ENCODE measurements at regions not wholly inside any gene's neighbourhood (a gene's known extent, or its start where the extent isn't known, plus 50 kb on each side); places are given as distances from the start of the nearest gene placed in this dataset.
"Not testable (repeated sequence)": the region's sequence is repeated elsewhere in the genome, so short reads cannot be mapped to it uniquely, and the experiment has no call there.

DNA sequence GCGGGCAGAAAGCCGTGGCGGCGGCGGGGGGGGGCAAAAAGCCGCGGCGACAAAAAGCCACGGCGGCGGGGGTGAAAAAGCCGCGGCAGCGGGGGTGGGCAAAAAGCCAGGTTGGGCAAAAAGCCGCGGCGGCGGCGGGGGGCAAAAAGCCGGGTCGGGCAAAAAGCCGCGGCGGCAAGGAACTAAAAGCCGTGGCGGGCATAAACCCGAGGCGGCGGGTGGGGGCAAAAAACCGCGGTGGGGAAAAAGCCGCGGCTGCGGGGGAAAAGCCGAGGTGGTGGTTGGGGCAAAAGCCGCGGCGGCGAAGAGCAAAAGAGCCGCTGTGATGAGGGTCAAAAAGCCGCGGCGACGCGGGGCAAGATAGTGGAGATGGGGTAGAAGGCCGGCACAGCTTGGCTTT, 1834.2 kb downstream of the FOXD4L5 start:
- not testable (repeated sequence) for H3K4me3 ChIP-seq (ENCODE audit: low read depth, low read length)

DNA sequence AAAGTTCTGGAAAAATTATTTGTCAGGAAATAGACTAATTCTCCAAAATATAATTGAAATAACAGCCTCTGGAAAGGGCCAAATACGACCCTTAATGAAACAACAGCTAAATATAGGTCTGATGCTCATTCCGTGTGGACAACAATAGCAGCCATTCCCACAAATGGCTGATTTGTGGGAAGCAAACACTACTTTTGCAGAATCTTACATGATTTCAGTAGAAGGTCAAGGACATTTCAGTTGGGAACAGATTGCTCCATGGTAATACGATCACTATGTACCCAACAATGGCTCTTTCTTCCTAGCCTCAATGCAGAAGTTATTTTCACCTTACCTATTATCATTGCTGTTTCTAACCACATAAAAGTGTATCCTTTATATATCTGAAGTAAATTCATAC, 1859.9 kb downstream of the FOXD4L5 start:
- DNase-seq (ENCODE audit: low read depth); H3K4me3 ChIP-seq (ENCODE audit: low read depth, low read length): not testable (repeated sequence)

More for the DNA sequence above, 1834.2 kb downstream of the FOXD4L5 start:
- not testable (repeated sequence) for DNase-seq (ENCODE audit: low read depth)

DNA sequence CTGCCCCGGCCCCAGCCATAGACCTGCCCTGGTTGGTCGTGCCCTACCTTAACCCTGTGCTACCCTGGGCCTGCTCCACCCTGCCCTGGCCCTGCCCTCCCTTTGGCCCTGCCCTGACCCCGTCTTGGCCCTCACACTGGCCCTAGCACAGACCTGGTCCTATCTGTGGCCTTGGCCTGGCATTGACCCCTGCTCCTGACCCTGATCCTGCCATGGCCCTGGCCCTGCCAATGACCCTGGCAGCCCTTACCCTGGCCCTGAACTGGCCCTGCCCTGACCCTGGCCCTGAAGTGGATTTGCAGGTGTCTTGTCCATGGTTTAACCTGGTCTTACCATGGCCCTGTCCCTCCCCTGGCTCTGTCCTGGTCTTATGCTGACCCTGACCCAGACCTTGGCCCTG, 1894.1 kb downstream of the FOXD4L5 start:
- DNase-seq (ENCODE audit: low read depth); H3K4me3 ChIP-seq (ENCODE audit: low read depth, low read length): not testable (repeated sequence)

DNA sequence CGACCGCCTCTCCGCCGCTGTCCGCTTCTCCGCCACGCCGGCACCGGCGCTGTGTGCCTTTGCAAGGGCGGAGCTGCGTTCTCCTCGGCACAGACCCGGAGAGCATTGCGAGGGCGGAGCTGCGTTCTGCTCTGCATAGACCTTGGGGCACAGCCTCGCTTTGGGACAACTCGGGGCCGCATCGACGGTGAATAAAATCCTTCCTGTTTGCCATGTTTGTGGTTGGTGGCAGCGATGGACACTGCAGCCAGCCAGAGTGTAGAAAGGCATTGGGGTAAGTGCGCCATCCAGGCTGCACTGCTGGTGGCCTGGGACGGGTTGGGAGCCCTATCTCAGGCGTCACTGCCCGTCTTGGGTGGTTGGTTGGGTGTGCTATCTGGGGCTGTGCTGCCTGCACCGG, 1899.5 kb downstream of the FOXD4L5 start:
- DNase-seq (ENCODE audit: low read depth); H3K4me3 ChIP-seq (ENCODE audit: low read depth, low read length): not testable (repeated sequence)

DNA sequence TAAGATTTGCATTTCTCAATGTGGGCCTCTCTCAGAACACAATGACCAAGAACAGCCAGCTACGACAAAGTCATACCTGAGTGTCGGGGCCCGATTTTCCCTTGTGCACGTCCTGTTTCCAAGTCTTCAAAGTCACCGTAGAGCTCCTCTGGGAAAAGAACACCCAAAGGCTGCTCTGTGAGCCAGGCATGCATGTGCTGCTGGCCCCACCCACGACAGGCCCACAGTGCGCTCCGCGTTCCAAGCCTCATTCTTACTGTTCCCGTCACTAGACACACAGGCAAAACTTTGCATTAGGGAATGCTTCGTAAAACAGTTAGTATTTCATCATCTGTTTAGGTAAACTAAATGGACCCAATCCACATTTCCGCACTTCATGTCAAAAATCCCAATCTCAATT, 1905.1 kb downstream of the FOXD4L5 start:
- H3K4me3 ChIP-seq (ENCODE audit: low read depth, low read length); DNase-seq (ENCODE audit: low read depth): not testable (repeated sequence)

DNA sequence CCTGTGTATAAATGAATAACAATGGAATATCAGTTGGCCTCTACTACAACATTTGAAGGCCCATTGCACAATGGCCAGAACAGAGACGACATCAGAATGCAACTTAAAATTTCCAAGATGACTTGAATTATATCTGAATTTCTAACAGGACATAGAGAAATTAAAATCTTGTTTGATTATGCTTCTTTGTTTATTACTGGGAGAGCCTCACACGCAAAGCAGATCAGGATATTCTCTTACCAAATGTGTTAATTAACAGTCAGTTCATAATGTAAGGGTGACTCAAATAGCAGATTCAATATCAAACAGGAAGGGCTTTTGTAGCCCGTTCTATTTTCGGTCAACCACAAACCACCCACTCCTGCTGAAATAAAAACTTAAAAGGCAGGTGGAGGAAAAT, 1930.8 kb downstream of the FOXD4L5 start:
- not testable (repeated sequence) for H3K4me3 ChIP-seq (ENCODE audit: low read depth, low read length)
- DNase-seq (ENCODE audit: low read depth) = peak; percentile 9

DNA sequence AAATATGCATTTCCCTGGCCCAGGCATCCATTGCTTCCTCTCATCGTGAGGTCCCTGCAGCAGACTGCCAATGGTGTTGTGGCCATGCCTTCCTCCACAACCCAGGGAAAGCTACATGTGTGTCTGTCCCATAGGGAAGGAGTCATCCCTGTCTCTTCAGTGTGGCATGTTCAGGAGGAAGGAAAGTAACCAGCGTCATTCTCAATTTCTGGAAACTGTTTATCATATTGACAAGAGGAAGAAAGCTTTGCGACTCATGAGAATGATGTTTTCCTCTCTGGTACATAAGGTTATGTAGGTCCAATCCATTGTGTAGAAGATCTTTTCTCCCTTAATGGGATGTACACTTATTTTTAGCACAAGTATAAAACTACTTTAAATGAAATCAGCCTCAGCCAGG, 1937.7 kb downstream of the FOXD4L5 start:
- H3K4me3 ChIP-seq (ENCODE audit: low read depth, low read length); DNase-seq (ENCODE audit: low read depth): not testable (repeated sequence)

DNA sequence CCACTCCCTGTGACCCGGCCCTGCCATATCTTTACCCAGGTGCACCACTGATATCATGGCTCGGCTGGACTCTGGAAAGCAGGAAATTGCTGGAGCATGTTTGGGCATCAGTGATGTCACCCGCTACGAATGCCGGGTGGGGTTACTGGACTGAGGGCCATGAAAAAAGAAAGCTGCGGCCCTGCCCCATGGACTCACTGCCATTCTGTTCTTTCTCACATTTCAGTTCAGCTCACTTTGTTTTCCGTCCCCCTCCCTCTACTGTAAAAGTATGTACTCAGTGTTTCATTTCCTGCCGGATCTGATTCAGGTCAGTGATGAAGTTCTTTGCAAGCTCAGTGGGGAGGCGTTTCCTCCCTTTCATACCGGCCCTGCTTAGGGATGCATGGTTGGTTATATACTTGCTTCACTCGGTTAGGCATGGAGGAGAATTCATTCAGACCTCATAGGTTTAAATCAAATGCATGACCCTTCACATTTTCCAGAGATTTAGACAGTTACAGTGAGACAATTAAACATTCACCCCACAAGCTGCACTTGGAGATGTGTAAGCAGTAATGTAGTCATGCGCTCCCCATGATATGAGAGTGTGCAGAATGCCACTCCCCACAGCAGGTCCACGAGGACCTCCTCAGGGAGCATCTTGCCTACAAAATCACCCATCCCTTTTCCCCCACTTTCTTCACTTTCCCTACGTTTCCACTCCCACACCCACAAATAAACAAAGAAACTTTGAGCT, 1938.5 kb downstream of the FOXD4L5 start:
- DNase-seq (ENCODE audit: low read depth); H3K4me3 ChIP-seq (ENCODE audit: low read depth, low read length): not testable (repeated sequence)

DNA sequence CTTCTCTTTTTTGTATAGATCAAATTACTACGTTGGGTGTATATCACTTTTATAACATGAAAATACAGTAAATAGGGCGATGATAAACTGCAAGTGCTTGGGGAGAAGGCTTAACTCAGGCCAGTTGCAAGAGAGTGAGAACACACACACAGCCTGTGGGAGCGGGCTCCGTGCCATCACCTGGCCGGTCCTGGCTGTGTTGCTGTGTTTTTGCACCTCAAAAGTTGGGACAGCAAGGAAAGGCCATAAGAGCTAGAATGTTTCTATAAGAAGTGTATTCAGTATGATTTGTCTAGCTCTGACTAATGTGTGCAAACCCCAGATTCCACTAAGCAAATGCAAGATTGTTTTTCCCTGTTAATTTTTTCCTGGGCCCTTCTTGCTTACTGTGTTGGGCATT, 1940.6 kb downstream of the FOXD4L5 start:
- not testable (repeated sequence) for DNase-seq (ENCODE audit: low read depth); H3K4me3 ChIP-seq (ENCODE audit: low read depth, low read length)

DNA sequence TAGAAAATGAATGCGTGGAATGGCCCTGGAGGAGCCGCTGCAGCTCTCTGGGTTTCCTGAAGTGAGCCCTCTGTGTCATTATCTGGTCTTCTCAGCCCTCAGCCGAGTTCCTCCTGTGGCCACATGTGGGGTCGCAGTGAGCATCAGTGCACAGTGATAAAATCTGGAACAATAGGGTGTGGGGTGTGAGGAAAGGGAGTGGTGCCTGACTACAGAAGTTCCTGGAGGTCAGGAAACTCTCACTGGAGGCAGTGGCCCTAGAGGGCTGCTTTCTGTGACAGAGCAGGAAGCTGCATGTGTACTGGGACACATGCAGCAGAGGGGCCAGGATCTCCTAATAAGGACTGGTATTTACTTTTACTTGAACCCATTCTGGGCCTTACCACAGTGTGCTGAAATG, 1942.5 kb downstream of the FOXD4L5 start:
- H3K4me3 ChIP-seq (ENCODE audit: low read depth, low read length) = not testable (repeated sequence)
- peak; percentile 13 for DNase-seq (ENCODE audit: low read depth)

DNA sequence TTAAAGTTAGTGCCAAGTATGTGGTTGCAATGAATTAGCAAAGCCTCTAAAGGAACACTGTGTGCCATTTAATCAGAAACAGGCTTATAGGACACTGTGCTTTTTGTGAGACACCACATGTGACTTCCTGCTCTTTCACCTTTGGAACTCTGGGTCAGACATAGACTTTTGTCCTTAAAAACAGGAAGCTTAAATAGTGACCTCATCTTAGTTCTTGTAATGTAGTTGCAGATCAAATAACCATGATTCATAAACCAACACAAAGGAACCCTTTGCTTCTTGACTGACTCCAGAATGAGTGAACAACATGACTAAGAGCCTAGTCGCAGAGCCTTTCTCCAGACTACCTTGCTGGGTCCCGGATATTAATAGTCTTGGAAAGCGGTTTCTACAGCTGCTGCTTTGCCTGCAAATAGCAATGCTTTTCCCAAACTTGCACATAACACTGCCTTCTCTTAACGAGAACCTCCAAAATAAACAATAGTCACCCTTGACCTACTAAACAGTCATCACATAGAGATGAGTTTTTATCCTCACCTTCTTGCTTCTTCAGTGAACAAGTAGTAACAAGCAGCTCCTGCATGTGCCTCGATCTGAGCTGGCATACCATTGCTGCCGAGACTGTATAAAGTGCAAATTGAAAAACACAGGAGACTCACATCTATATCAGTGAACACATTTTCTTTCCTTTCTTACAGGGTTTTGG, 1947.0 kb downstream of the FOXD4L5 start:
- not testable (repeated sequence) for H3K4me3 ChIP-seq (ENCODE audit: low read depth, low read length)

DNA sequence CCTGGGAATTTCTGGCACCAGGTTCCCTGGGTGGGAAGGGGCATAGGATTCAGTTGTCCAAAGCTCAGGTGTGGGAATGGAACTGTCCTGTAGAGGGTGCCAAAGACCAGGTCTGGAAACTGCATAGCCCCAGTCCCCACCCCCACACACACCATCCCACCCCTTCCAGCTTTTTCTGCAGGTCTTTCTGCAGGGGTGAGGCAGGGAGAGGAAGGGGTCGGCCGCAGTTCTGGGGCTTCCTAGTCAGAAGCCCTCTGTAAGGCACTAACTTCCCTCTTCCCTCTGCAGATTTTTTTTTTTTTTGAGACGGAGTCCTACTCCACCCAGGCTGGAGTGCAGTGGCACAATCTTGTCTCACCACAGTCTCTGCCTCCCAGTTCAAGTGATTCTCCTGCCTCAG, 1949.7 kb downstream of the FOXD4L5 start:
- not testable (repeated sequence) for H3K4me3 ChIP-seq (ENCODE audit: low read depth, low read length); DNase-seq (ENCODE audit: low read depth)

More for the DNA sequence above, 1947.0 kb downstream of the FOXD4L5 start:
- DNase-seq (ENCODE audit: low read depth) = not testable (repeated sequence)

DNA sequence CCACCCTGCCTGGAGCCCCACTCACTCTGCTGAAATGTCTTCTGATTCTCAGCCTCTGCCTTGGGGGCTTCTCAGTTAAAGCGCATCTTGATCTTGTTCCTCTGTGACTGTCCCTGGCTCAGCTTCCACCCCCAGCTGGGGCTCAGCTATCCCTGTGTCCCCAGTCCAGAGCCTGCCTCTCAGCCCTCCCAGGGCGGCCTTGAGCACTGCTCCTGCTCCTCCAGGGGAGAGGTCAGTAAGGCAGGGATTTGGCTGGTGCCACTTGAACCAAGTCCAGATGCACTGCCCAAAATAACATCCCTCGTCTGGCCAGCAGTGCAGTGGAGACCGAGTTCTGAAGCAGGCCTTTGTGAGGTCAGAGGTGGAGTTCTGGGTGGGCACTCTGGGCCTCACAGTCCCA, 1950.8 kb downstream of the FOXD4L5 start:
- H3K4me3 ChIP-seq (ENCODE audit: low read depth, low read length); DNase-seq (ENCODE audit: low read depth): not testable (repeated sequence)

DNA sequence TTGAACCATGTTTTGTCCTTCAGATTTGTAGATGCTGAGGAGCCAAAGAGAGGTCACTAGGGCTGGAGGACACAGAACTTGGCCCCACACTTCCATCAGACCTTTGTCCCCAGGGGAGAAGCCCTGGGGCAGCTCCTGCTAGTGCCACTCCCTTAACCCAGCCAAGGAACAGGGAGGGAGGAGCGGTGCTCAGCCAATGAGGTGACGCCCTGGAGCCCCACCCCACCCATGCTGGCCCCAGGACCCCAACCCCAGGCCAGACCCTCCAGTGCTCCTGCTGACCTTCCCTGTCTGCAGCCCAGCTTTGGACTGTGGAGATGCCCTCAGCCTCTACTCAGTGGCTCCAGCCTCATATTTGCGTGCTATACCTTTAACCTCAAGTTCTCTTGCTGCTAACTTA, 1951.9 kb downstream of the FOXD4L5 start:
- not testable (repeated sequence) for H3K4me3 ChIP-seq (ENCODE audit: low read depth, low read length); DNase-seq (ENCODE audit: low read depth)

DNA sequence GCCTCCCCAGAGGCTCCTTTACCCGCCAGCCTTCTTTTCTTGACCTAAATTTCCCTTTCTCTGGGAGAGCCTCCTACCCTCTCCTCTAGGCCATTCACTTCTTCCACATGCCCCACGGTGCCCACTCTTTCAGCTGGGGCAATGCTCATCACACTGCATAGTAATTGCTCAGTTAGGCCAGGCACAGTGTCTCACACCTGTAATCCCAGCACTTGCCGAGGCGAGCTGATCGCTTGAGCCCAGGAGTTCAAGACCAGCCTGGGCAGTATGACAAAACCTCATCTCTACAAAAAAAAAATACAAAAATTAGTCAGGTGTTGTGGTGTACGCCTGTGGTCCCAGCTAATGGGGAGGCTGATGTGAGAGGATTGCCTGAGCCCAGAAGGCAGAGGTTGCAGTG, 1956.7 kb downstream of the FOXD4L5 start:
- H3K4me3 ChIP-seq (ENCODE audit: low read depth, low read length); DNase-seq (ENCODE audit: low read depth): not testable (repeated sequence)

DNA sequence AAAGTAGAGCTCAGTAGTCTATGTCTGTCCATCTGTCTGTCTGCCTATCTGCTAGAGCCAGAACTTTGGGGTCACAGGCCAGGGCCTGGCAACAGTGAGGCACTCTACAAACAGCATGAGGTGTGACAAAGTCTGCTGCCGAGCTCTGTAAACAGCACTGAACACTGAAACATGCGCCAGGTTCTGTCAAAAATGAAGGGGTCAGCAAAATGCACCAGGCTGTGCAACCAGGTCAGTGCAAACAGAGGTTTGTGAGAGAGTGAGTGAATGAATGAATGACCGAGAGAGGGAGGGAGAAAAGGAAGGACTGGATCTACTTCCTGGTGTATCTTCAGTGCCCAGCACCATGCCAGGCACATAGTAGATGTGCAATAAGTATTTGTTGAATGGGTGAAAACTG, 1957.8 kb downstream of the FOXD4L5 start:
- not testable (repeated sequence) for H3K4me3 ChIP-seq (ENCODE audit: low read depth, low read length); DNase-seq (ENCODE audit: low read depth)

DNA sequence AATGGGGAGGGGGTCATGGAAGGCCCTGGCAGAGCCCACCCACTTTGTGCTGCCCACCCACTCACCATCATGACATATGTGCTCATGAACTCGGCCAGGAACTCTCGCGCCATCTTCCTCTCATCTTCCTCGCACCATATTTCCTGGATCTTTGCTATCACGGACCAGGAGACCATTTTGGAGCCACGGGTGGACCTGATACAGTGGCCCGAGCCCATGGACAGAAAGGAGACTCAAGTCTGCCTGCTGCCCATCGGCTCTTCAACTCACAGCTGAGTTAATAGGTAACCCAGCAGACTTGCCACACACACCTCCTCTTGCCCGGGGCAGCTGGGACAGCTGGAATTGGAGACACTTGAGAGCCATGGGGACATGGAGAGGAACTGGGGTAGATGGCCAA, 1958.3 kb downstream of the FOXD4L5 start:
- not testable (repeated sequence) for H3K4me3 ChIP-seq (ENCODE audit: low read depth, low read length); DNase-seq (ENCODE audit: low read depth)

DNA sequence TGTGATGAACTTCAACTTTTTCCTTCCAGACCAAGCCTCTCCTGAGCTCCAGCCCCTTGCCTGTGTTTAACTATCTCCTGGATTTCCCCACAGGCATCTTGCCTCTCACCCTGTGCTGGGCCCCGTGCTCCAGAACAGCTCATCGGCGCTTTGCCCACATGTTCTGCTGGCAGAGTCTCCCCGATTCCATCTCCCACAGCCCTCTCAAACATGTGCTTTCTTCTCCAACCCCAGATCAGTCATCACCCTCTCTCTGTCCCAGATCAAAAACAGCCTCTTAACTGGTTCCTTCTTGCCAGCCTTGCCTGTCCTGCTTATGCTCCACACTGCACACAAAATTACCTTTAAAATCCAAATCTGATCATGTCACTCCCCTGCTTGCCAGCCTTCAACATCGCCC, 1959.3 kb downstream of the FOXD4L5 start:
- DNase-seq (ENCODE audit: low read depth); H3K4me3 ChIP-seq (ENCODE audit: low read depth, low read length): not testable (repeated sequence)

DNA sequence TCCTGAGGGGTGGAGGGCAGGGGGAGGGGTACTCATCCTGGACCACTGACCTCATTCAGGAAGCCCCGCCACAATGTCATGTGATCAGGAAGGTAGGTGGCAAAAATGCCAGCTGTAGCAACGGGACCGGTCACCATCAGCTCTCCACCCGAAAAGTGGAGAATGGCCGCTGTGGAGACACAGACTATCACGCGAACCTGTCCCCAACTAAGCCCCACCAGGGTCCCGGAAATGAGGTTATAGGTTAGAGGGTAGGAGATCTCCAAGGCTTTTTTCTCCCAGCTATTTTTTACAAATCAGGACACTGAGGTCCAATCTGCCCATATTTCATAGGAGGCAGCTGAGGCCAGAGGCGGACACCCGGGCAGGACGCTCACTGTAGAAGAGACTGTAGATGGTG, 1966.9 kb downstream of the FOXD4L5 start:
- H3K4me3 ChIP-seq (ENCODE audit: low read depth, low read length); DNase-seq (ENCODE audit: low read depth): not testable (repeated sequence)

DNA sequence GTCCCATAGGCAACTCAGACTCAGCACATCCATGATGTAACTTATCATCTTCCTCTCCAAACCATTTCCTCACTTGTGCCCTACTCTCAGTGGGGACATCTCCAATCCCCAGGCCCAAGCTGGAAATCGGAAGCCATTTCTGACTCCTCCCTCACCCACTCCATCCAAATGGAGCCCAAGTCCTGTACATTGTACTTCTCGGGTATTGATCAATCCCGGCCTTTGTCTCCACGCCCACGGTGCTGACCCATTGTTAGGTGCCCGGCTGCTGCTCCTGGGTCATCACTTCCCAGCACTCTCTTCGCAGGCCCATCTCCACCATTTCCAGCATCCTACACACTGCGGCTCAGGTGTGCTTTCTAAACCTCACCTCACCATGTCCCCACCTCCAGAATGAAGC, 1969.6 kb downstream of the FOXD4L5 start:
- H3K4me3 ChIP-seq (ENCODE audit: low read depth, low read length); DNase-seq (ENCODE audit: low read depth): not testable (repeated sequence)

All from NB4 (cell line).